Activated T-helper 17 cell treated with anti-CD3 and anti-CD28 coated beads, Interleukin-2, amount 50 U/mL, for 72 hours (primary cell): ENCODE measurements at regions not wholly inside any gene's neighbourhood (a gene's known extent, or its start where the extent isn't known, plus 50 kb on each side); places are given as distances from the start of the nearest gene placed in this dataset.

Experiments used
- ATAC-seq: fragments of 150-1000 bp; cut with Tn5 transposase; replicated peaks from 2 replicates; pipeline ENCODE4 v1.10.0; 2021; ENCODE audit warnings: mild to moderate bottlenecking, moderate library complexity
- H3K27ac Mint-ChIP-seq: one replicate; pipeline ENCODE4 v1.8.0; 2022; ENCODE audit warnings: mixed read lengths
- H3K27me3 Mint-ChIP-seq: one replicate; pipeline ENCODE4 v1.8.0; 2022; ENCODE audit warnings: mixed read lengths
- H3K36me3 Mint-ChIP-seq: one replicate; pipeline ENCODE4 v1.8.0; 2022; ENCODE audit warnings: low read depth, mild to moderate bottlenecking, mixed read lengths
- H3K4me1 Mint-ChIP-seq: one replicate; pipeline ENCODE4 v1.8.0; 2022; ENCODE audit warnings: mixed read lengths
- H3K4me3 Mint-ChIP-seq: one replicate; pipeline ENCODE4 v1.8.0; 2022; ENCODE audit warnings: mild to moderate bottlenecking, mixed read lengths
- H3K9me3 Mint-ChIP-seq: one replicate; pipeline ENCODE4 v1.8.0; 2022; ENCODE audit warnings: mixed read lengths

DNA sequence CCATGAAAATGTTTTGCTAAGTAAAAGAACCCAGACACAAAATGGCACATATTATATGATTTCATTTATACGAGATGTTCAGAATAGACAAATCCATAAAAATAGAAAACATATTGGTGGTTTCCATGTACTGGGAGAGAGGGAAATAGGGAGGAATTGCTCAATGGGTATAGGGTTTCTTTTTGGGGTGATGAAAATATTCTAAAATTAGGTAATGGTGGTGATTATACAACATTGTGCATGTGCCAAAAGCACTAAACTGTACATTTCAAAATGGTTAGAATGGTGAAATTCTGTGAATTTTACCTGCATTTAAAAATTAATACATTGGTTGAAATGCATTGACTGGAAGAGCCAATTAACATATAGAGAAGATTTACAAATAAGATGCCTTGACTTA is 613.9 kb downstream of the TNS3 start:
- H3K36me3 Mint-ChIP-seq = no peaks in the 10 kb centered on the region
- H3K4me1 Mint-ChIP-seq = no peaks in the 10 kb centered on the region
- H3K4me3 Mint-ChIP-seq = no peak overlapping the region
- ATAC-seq = no peak
- peaks cover 21% of the 10 kb centered on the region for H3K9me3 Mint-ChIP-seq
- H3K27ac Mint-ChIP-seq = no peak overlapping the region
- H3K27me3 Mint-ChIP-seq = no peaks in the 10 kb centered on the region

DNA sequence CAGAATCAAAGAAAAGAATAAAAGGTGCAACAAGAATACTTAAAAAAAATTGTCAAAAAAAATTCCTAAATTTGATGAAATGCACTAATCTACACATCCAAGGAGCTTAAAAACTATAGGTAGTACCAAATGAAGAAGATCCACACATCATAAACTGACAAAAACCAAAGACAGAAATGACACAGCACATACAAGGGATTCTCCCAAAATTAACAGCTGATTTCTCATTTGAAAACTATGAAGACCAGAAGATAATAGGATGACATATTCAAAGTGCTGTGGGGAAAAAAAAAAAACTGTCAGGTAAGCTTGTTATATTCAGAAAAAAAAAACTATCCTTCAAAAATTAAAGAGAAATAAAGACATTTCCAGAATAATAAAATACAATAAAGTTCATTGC is 618.2 kb downstream of the TNS3 start:
- H3K36me3 Mint-ChIP-seq = no peaks in the 10 kb centered on the region
- no peaks in the 10 kb centered on the region for H3K4me1 Mint-ChIP-seq
- no peak for ATAC-seq
- H3K9me3 Mint-ChIP-seq = peaks cover 25% of the 10 kb centered on the region
- no peak overlapping the region for H3K27ac Mint-ChIP-seq
- no peak overlapping the region for H3K4me3 Mint-ChIP-seq
- H3K27me3 Mint-ChIP-seq = no peaks in the 10 kb centered on the region

DNA sequence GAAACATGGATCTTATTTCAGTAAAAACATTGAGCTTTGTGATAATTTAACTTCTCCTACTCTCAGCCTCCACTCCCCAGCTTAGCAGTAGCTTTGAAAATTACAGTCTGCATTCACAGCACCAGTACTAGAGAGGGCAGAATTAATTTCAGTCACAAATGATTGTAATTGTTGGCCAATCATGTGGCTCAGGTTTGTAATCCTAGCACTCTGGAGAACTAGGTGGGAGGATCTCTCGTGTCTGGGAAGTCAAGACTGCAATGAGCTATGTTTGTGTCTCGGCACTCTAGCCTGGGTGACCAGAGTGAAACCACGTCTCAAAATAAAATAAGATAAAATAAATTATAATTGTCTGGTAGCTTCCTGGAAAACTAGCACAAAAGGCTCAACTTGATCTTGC is 620.9 kb downstream of the TNS3 start:
- Mint-ChIP-seq H3K27ac (no peak overlapping the region), H3K4me3 (no peak overlapping the region), H3K9me3 (peaks cover 24% of the 10 kb centered on the region), H3K36me3 (no peaks in the 10 kb centered on the region), H3K27me3 (no peaks in the 10 kb centered on the region), H3K4me1 (no peaks in the 10 kb centered on the region)
- ATAC-seq = no peak

DNA sequence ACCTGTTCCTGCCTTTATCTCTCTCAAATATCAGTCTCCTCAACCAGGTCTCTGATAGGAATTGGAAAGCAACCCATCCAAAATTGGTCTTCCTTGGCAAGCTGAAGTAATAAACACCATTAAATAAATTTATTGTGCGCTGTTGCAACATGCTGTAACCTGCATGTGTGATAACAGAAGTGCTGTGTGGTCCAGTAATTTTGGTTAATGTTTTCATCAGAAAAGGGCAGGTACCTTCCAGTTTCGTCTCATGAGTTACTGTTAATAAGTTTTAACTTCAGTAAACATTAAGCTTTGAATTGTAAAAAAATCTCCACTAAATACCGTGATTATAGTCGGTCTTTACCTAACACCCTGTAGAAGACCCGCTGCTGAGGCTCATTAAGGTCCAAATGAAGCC is 624.7 kb downstream of the TNS3 start:
- no peak overlapping the region for H3K27ac Mint-ChIP-seq
- ATAC-seq = no peak
- H3K4me3 Mint-ChIP-seq = no peak overlapping the region
- no peaks in the 10 kb centered on the region for H3K36me3 Mint-ChIP-seq
- no peaks in the 10 kb centered on the region for H3K4me1 Mint-ChIP-seq
- H3K27me3 Mint-ChIP-seq = no peaks in the 10 kb centered on the region
- H3K9me3 Mint-ChIP-seq = peaks cover 4% of the 10 kb centered on the region

DNA sequence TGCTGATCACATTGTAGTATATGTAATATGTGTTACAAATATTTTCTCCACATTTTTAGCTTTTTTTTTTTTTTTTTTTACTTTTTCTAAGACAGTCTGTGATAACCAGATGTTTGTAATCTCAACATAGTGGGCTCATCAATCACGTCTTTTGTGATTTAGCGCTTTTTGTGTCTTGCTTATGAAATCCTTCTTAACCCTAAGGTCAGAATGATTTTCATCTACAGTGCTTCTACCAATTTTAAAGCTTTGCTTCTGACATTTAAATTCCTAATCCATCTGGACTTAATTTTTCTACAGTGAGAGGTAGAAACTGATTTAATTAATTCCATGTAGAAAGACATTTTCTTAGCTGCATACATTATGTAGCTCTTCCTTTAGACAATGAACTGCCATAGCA is 626.4 kb downstream of the TNS3 start:
- Mint-ChIP-seq H3K4me3 (no peak overlapping the region), H3K9me3 (peaks cover 4% of the 10 kb centered on the region), H3K36me3 (no peaks in the 10 kb centered on the region), H3K27ac (no peak overlapping the region), H3K4me1 (no peaks in the 10 kb centered on the region), H3K27me3 (no peaks in the 10 kb centered on the region)
- no peak for ATAC-seq

DNA sequence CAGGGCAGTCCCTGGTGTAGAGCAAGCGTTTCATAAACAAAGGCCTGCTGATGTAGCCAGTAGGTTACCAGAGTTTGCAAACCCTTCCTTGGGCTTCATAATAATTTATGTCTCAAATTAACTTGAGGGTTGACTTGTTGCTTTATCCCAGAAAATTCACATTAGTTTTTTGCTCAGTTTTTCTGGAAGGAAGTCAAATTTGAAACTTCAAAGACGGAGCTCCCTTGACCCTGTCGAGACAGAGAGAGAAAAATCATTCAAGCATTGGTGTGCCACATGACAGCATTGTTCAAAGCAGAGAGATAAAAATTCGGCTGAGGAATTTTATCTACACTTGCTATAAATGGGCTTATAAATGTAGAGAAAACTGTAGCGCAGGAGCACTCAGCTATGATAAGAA is 627.7 kb downstream of the TNS3 start:
- Mint-ChIP-seq H3K36me3 (no peaks in the 10 kb centered on the region), H3K9me3 (peaks cover 12% of the 10 kb centered on the region), H3K27me3 (no peaks in the 10 kb centered on the region), H3K27ac (no peak overlapping the region), H3K4me1 (no peaks in the 10 kb centered on the region), H3K4me3 (no peak overlapping the region)
- ATAC-seq = no peak

DNA sequence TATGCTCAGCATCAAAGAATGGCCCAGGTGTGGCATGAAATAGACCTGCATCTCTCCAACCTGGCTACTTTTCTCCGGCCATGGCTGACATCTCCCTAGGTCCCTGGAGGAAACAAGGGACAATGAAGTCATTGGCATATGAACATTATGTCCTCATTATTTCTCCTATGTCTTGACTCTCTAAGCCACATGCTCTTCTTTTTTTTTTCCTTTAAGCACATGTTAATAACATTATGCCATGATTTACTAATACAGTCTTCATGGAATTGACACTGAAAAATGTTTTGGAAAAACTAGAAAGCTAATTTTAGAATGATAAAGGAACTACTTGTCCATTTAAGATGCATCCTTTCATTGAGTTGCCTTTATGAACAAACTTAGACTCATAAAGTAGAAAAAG is 628.9 kb downstream of the TNS3 start:
- H3K4me1 Mint-ChIP-seq = no peaks in the 10 kb centered on the region
- no peaks in the 10 kb centered on the region for H3K27me3 Mint-ChIP-seq
- no peaks in the 10 kb centered on the region for H3K36me3 Mint-ChIP-seq

DNA sequence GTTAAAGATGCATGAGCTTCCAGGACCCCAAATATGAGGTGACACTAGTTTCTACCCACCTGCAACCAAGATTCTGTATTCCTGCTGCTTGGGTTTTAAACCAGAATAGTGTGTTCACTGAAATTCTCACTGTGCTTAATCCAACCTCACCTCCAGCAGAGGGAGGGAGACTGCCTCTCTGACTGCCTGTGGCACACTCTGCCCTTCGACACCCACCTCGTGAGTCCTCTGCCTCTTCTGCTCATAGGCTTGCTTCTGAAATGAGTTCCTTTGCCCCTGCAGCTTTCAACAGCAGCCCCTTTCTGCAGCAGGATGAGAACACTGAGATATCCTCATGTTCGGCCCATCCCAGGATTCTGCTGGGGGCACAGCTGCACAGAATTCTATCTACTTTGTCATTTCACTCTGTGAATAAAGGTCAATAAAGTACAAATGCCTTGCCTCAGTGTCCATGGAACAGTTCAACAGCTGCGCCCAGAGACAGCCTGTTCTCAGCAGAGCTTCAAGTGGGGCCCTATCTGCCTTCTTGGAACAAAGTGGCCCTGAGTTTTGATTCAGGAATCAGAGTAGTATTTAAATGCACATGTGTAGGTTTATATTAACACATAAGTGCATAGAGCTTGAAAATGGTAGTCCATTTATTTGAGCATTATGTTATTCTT is 632.5 kb downstream of the TNS3 start:
- H3K27ac Mint-ChIP-seq = no peak overlapping the region
- no peaks in the 10 kb centered on the region for H3K36me3 Mint-ChIP-seq
- peaks cover 8% of the 10 kb centered on the region for H3K9me3 Mint-ChIP-seq
- no peaks in the 10 kb centered on the region for H3K4me1 Mint-ChIP-seq
- ATAC-seq = no peak
- H3K4me3 Mint-ChIP-seq = no peak overlapping the region
- no peaks in the 10 kb centered on the region for H3K27me3 Mint-ChIP-seq

More for the DNA sequence above, 628.9 kb downstream of the TNS3 start:
- Mint-ChIP-seq H3K9me3 (peaks cover 9% of the 10 kb centered on the region), H3K4me3 (no peak overlapping the region), H3K27ac (no peak overlapping the region)
- ATAC-seq = no peak

DNA sequence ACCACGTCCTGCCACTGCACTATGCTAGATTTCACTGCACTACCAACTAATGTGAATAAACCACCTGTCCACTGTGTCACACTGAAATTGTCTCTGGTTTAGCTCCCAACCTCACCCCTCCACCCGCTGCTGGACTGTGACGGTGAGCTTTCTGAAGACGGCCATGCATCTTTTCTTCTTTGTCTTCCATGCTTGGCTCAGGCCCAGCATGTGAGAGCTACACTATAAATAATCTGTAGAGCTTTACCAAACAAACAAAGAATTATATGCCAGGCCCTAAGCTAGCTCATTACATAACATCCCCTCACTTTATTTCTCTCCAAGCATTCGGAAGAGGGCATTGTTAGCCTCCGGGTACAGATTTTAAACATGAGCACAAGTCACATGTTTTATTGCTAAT is 633.2 kb downstream of the TNS3 start:
- Mint-ChIP-seq H3K4me1 (no peaks in the 10 kb centered on the region), H3K9me3 (peaks cover 8% of the 10 kb centered on the region), H3K27ac (no peak overlapping the region), H3K27me3 (no peaks in the 10 kb centered on the region), H3K36me3 (no peaks in the 10 kb centered on the region), H3K4me3 (no peak overlapping the region)
- ATAC-seq = no peak

DNA sequence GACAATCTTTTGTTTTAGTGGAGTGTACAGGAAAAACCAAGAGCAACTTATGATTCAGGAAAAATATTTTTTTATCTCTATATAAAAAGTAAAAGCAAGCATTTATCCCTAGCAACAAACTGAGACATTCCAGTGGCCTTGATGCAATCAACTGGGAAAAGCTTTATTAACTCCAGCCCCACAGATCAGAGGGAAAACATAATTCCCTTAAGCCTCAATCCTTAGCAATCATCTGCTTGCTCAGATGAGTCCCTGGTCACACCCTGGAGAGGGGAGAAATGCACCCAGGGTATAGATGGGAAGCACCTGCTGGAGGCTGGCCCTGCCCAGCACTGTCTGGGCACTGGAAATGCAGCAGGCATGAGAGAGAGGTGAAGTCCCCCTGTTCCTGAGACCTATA is 636.6 kb downstream of the TNS3 start:
- no peak overlapping the region for H3K4me3 Mint-ChIP-seq
- H3K27me3 Mint-ChIP-seq = no peaks in the 10 kb centered on the region
- no peak for ATAC-seq
- no peaks in the 10 kb centered on the region for H3K36me3 Mint-ChIP-seq
- H3K9me3 Mint-ChIP-seq = peaks cover 6% of the 10 kb centered on the region
- H3K27ac Mint-ChIP-seq = no peak overlapping the region
- H3K4me1 Mint-ChIP-seq = no peaks in the 10 kb centered on the region

DNA sequence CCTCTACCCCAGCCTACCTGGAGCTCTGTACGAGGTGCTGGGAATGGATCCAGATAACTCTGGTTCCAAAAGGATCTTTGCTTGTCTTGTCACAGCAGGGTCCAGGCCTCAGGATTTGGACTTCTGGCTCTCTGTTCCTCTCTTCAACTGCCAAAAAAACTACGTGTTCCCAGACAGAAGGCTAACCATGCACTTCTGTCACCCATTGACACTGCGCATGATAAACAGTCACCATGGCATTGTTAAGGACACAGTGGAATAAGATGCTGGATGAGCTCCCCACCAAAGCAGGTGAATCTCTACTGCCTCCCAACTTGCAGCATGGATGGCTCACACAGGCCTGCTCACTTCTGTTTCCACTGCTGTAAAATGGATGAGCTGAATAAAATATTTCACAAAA is 637.9 kb downstream of the TNS3 start:
- Mint-ChIP-seq H3K4me3 (no peak overlapping the region), H3K27me3 (no peaks in the 10 kb centered on the region), H3K4me1 (no peaks in the 10 kb centered on the region), H3K9me3 (no peaks in the 10 kb centered on the region), H3K27ac (no peak overlapping the region), H3K36me3 (no peaks in the 10 kb centered on the region)
- ATAC-seq = no peak

DNA sequence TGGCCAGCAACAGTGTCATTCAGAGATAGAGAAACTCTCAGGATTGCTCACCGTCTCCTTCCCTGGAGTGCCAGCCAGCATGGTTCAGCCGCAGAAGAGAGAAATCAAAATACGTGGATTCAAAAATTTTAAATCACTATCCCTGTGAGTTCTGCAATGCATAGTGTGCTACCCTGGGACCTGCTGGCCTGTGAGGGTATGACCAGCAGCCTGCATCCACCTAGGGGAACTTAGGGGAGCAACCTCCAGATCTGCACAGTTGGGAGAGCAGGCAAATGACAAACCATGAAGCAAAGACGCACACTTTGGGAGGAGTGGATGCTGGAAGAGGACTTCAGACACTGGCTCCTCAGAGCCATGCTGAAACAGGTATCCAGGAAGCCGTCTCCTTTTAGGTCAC is 639.3 kb downstream of the TNS3 start:
- no peak overlapping the region for H3K4me3 Mint-ChIP-seq
- no peaks in the 10 kb centered on the region for H3K9me3 Mint-ChIP-seq
- ATAC-seq = no peak
- H3K4me1 Mint-ChIP-seq = no peaks in the 10 kb centered on the region
- no peaks in the 10 kb centered on the region for H3K36me3 Mint-ChIP-seq
- no peaks in the 10 kb centered on the region for H3K27me3 Mint-ChIP-seq
- no peak overlapping the region for H3K27ac Mint-ChIP-seq

DNA sequence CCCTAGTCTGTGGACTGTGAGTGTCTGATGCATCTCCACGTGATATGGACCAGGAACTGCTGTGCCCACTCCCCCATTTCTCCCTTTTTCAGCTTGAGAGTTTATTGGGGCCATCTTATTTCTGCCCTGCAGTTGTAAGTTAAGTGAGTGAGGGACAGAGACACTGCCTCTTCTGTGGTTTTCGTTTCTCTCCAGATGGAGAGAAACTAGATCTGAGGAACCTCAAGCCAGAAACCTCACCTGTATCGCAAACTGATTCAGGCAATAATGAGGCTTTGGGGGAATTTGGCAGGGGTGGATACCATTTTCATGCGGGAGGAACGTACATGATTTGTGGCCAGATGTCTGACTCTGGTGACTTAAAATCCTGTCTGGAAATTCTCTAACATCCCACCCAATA is 641.7 kb downstream of the TNS3 start:
- ATAC-seq = no peak
- Mint-ChIP-seq H3K4me3 (no peak overlapping the region), H3K27ac (no peak overlapping the region), H3K27me3 (no peaks in the 10 kb centered on the region), H3K36me3 (no peaks in the 10 kb centered on the region), H3K4me1 (no peaks in the 10 kb centered on the region), H3K9me3 (peaks cover 3% of the 10 kb centered on the region)

DNA sequence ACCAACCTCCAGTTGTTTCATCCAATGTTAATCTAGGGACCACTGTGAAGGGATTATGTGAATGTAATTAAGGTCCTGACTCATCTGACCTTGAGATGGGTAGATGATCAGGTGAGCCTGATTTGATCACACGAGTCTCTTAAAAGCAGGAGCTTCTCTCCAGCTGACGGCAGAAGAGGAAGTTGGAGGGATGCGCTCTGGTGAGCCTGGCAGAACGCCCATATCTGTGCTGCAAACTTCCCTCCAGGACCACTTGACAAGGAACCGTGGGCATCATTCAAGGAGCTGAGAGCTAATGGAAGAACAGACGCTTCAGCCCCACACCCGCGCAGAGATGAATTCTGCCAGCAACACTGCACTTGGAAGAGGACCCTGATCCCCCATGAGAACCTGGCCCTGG is 642.4 kb downstream of the TNS3 start:
- ATAC-seq = no peak
- no peak overlapping the region for H3K27ac Mint-ChIP-seq
- no peaks in the 10 kb centered on the region for H3K36me3 Mint-ChIP-seq
- no peaks in the 10 kb centered on the region for H3K27me3 Mint-ChIP-seq
- no peaks in the 10 kb centered on the region for H3K4me1 Mint-ChIP-seq
- peaks cover 3% of the 10 kb centered on the region for H3K9me3 Mint-ChIP-seq
- no peak overlapping the region for H3K4me3 Mint-ChIP-seq

DNA sequence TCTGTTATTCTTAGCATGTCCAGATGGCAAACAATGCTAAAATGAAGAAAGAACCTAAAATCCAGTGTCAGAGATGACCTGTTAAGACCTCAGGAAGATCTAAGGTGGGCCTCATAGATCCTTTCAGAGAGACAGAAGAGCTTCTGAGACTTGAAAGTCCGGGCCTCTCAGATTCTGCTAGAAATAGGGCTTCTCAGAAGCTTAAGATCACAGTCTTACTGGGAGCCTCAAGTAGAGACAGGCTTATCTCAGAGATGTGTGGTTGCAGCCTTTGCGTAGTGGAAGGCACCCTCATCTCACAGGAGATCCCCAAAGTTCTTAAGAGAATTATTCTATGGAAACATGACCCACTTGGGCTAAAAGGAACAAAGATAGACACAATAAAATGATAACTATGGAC is 642.8 kb downstream of the TNS3 start:
- no peaks in the 10 kb centered on the region for H3K36me3 Mint-ChIP-seq
- H3K4me1 Mint-ChIP-seq = no peaks in the 10 kb centered on the region
- ATAC-seq = no peak
- H3K27me3 Mint-ChIP-seq = no peaks in the 10 kb centered on the region
- no peak overlapping the region for H3K27ac Mint-ChIP-seq
- H3K4me3 Mint-ChIP-seq = no peak overlapping the region
- H3K9me3 Mint-ChIP-seq = peaks cover 3% of the 10 kb centered on the region

DNA sequence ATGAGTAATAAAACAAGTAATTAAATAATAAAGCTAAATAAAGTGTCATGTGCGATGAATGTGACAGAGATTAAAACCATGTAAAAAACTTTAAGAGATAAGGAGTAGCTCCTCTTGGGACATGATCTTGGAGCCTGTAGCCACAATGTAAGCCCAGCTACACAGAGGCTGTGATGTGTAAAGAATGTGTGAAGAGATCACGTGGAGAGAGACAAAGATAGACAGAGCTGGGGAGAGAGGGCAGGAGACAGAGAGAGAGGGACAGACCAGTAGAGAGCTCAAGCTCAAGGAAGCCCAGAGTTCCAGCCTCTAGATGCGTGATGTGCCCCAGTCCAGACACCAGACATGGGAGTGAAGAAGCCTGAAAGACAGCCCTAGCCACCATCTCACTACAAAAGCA is 644.1 kb downstream of the TNS3 start:
- Mint-ChIP-seq H3K27me3 (no peaks in the 10 kb centered on the region), H3K4me1 (no peaks in the 10 kb centered on the region), H3K36me3 (no peaks in the 10 kb centered on the region), H3K4me3 (no peak overlapping the region), H3K27ac (no peak overlapping the region), H3K9me3 (peaks cover 3% of the 10 kb centered on the region)
- no peak for ATAC-seq
